Epithelial cell of esophagus (primary cell): ENCODE measurements at regions not wholly inside any gene's neighbourhood (a gene's known extent, or its start where the extent isn't known, plus 50 kb on each side); places are given as distances from the start of the nearest gene placed in this dataset.

ENCODE experiments used
- DNase-seq: peaks from one replicate; pipeline ENCODE4 v3.0.0; 2010; ENCODE audit warnings: low read depth
- H3K4me3 ChIP-seq: 2 replicates; pipeline ENCODE4 v1.5.1; 2011; ENCODE audit warnings: mild to moderate bottlenecking, low read length, control low read depth
- CTCF ChIP-seq: IDR thresholded peaks from 2 replicates; pipeline ENCODE4 v1.5.1; 2011; ENCODE audit warnings: low read depth, mild to moderate bottlenecking, low read length, control low read depth, inconsistent platforms; ENCODE audit not compliant: insufficient read depth; ENCODE audit errors: missing control alignments

- no peak for TF ChIP-seq CTCF
- no peak overlapping the region for H3K4me3 ChIP-seq
- DNase-seq = peak; percentile 71
These were observed 280.1 kb upstream of the DMRT1 start for GRCh38 chr9:561427-561826.

GRCh38 chr9:563200-563599, 278.3 kb upstream of the DMRT1 start:
- no peak for DNase-seq
- no peak overlapping the region for H3K4me3 ChIP-seq
- no peak for TF ChIP-seq CTCF

GRCh38 chr9:565528-565927, 276.0 kb upstream of the DMRT1 start:
- no peak overlapping the region for H3K4me3 ChIP-seq
- DNase-seq = no peak

GRCh38 chr9:567128-567746, 274.3 kb upstream of the DMRT1 start:
- no peak overlapping the region for H3K4me3 ChIP-seq
- TF ChIP-seq CTCF = no peak
- no peak for DNase-seq

More at GRCh38 chr9:565528-565927, 276.0 kb upstream of the DMRT1 start:
- TF ChIP-seq CTCF = no peak

GRCh38 chr9:567747-568305, 273.7 kb upstream of the DMRT1 start:
- no peak for DNase-seq
- no peak for TF ChIP-seq CTCF
- no peak overlapping the region for H3K4me3 ChIP-seq

- no peak for DNase-seq
- no peak for TF ChIP-seq CTCF
- H3K4me3 ChIP-seq = no peak overlapping the region
These were observed 272.2 kb upstream of the DMRT1 start for GRCh38 chr9:569296-569695.

- no peak overlapping the region for H3K4me3 ChIP-seq
- no peak for DNase-seq
- no peak for TF ChIP-seq CTCF
These were observed 271.3 kb upstream of the DMRT1 start for GRCh38 chr9:570187-570586.
